Endothelial cell (in vitro differentiated cells): ENCODE measurements at regions not wholly inside any gene's neighbourhood (a gene's known extent, or its start where the extent isn't known, plus 50 kb on each side); places are given as distances from the start of the nearest gene placed in this dataset.

Experiments
- DNase-seq: peaks from one replicate; pipeline ENCODE4 v3.0.0; 2021; ENCODE audit warnings: low spot score
- H3K27ac Mint-ChIP-seq: one replicate; pipeline ENCODE4 v1.8.0; 2021; ENCODE audit warnings: mixed read lengths, inconsistent platforms; ENCODE audit not compliant: unreplicated experiment
- H3K27me3 Mint-ChIP-seq: one replicate; pipeline ENCODE4 v1.8.0; 2021; ENCODE audit warnings: mild to moderate bottlenecking, moderate library complexity, mixed read lengths, inconsistent platforms; ENCODE audit not compliant: unreplicated experiment
- H3K36me3 Mint-ChIP-seq: one replicate; pipeline ENCODE4 v1.8.0; 2021; ENCODE audit warnings: mild to moderate bottlenecking, low read depth, mixed read lengths, inconsistent platforms; ENCODE audit not compliant: unreplicated experiment
- H3K4me1 Mint-ChIP-seq: one replicate; pipeline ENCODE4 v1.8.0; 2021; ENCODE audit warnings: mild to moderate bottlenecking, mixed read lengths, inconsistent platforms; ENCODE audit not compliant: unreplicated experiment
- H3K4me3 Mint-ChIP-seq: one replicate; pipeline ENCODE4 v1.8.0; 2021; ENCODE audit warnings: mild to moderate bottlenecking, mixed read lengths, inconsistent platforms; ENCODE audit not compliant: unreplicated experiment
- H3K9me3 Mint-ChIP-seq: one replicate; pipeline ENCODE4 v1.8.0; 2021; ENCODE audit warnings: mixed read lengths, inconsistent platforms; ENCODE audit not compliant: unreplicated experiment
- CTCF ChIP-seq: fragments of 200-600 bp; sonication (generic); IDR thresholded peaks from one replicate; pipeline ENCODE4 v1.5.0; 2021; ENCODE audit warnings: antibody characterized with exemption; ENCODE audit not compliant: unreplicated experiment

GRCh38 chr12:9391815-9392214 is 183.6 kb upstream of the PZP start:
- DNase-seq = no peak
- no peaks in the 10 kb centered on the region for H3K9me3 Mint-ChIP-seq
- H3K27me3 Mint-ChIP-seq = no peaks in the 10 kb centered on the region
- H3K4me3 Mint-ChIP-seq = no peak overlapping the region
- no peak for TF ChIP-seq CTCF
- no peak overlapping the region for H3K27ac Mint-ChIP-seq
- H3K36me3 Mint-ChIP-seq = peaks cover 6% of the 10 kb centered on the region
- peaks cover 30% of the 10 kb centered on the region for H3K4me1 Mint-ChIP-seq

- peaks cover 30% of the 10 kb centered on the region for H3K4me1 Mint-ChIP-seq
- H3K4me3 Mint-ChIP-seq = no peak overlapping the region
- no peak for TF ChIP-seq CTCF
- no peak for DNase-seq
- H3K27ac Mint-ChIP-seq = no peak overlapping the region
- no peaks in the 10 kb centered on the region for H3K9me3 Mint-ChIP-seq
- no peaks in the 10 kb centered on the region for H3K27me3 Mint-ChIP-seq
- H3K36me3 Mint-ChIP-seq = no peaks in the 10 kb centered on the region
Observed at GRCh38 chr12:9390761-9391160, 182.6 kb upstream of the PZP start.

GRCh38 chr12:9389796-9390195 is 181.6 kb upstream of the PZP start:
- Mint-ChIP-seq H3K4me3 (no peak overlapping the region), H3K9me3 (no peaks in the 10 kb centered on the region), H3K27me3 (no peaks in the 10 kb centered on the region), H3K36me3 (no peaks in the 10 kb centered on the region), H3K4me1 (peaks cover 30% of the 10 kb centered on the region), H3K27ac (no peak overlapping the region)
- TF ChIP-seq CTCF = no peak
- no peak for DNase-seq

GRCh38 chr12:9388379-9388778 is 180.2 kb upstream of the PZP start:
- Mint-ChIP-seq H3K4me1 (peaks cover 30% of the 10 kb centered on the region), H3K27me3 (no peaks in the 10 kb centered on the region), H3K4me3 (no peak overlapping the region), H3K9me3 (no peaks in the 10 kb centered on the region), H3K27ac (no peak overlapping the region), H3K36me3 (no peaks in the 10 kb centered on the region)
- no peak for TF ChIP-seq CTCF
- DNase-seq = no peak

GRCh38 chr12:9387450-9387849 is 179.3 kb upstream of the PZP start:
- H3K27ac Mint-ChIP-seq = no peak overlapping the region
- DNase-seq = no peak
- no peaks in the 10 kb centered on the region for H3K36me3 Mint-ChIP-seq
- no peaks in the 10 kb centered on the region for H3K9me3 Mint-ChIP-seq
- no peak overlapping the region for H3K4me3 Mint-ChIP-seq
- no peak for TF ChIP-seq CTCF
- no peaks in the 10 kb centered on the region for H3K27me3 Mint-ChIP-seq
- H3K4me1 Mint-ChIP-seq = peaks cover 27% of the 10 kb centered on the region
